ENCODE measurements at regions not wholly inside any gene's neighbourhood (a gene's known extent, or its start where the extent isn't known, plus 50 kb on each side); places are given as distances from the start of the nearest gene placed in this dataset.

GRCh38 chr2:64713686-64714085, 60.0 kb upstream of the SERTAD2 start:
- Histone ChIP-seq H3K4me3 (ENCODE audit: low read depth, low read length) (no peak overlapping the region), H3K36me3 (ENCODE audit: control insufficient read depth in 2 of 2, insufficient read depth in 1 of 2, low read length in 2 of 2) (no peaks in the 10 kb centered on the region), H3K27ac (ENCODE audit: extremely low read depth, low read depth, low read length) (no peak overlapping the region), H3K9me3 (ENCODE audit: control insufficient read depth, insufficient read depth, low read depth, low read length) (no peaks in the 10 kb centered on the region), H3K4me1 (ENCODE audit: control insufficient read depth, insufficient read depth, low read length) (no peaks in the 10 kb centered on the region)
- no peak for TF ChIP-seq ZNF837 (tag by site-specific recombination; IDR thresholded peaks at IDR 0.05)
- TF ChIP-seq BCL11B (tag by site-specific recombination; IDR thresholded peaks at IDR 0.05; ENCODE audit: low read depth): no peak
- TF ChIP-seq ZNF394 (tag by site-specific recombination; IDR thresholded peaks at IDR 0.05; ENCODE audit: borderline replicate concordance): no peak
- POLR2A ChIA-PET: no interaction called here
- CTCF ChIA-PET: interaction anchor here (2.3 kb wide), 1 partner anchor 10 kb away, joined by 5 read pairs; no protein-coding TSS in a partner anchor

DNA sequence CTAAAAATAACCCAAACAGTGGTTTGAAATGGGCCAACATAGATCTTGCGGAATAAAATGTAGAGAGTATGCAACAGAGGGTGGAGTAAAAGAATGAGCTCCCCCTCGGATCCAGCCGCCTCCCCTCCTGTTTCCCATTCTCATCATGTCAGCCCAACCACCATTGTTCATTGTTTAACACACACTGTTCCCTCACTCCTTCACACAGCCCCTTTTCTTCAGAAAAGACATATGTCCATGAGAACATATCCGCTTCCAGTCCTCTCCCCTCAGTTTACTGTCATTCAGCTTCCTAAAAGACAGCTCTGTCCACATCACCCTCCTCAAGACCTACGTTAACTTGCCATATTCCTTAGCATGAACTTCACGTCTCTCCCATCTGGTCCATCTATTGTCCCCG, 62.9 kb upstream of the SERTAD2 start:
- CTCF ChIA-PET: interaction anchor here (0.7 to 1.1 kb wide), 2 partner anchors 33 to 1219 kb away, joined by 3 read pairs; no protein-coding TSS in a partner anchor
- H3K4me1 ChIP-seq (ENCODE audit: control insufficient read depth, insufficient read depth, low read length): no peaks in the 10 kb centered on the region
- H3K4me3 ChIP-seq (ENCODE audit: low read depth, low read length): no peak overlapping the region
- POLR2A ChIA-PET: interaction anchor here (0.6 kb wide), 1 partner anchor 168 kb away, joined by 4 read pairs; no protein-coding TSS in a partner anchor
- TF ChIP-seq ZNF707 (tag by site-specific recombination; IDR thresholded peaks at IDR 0.05) (no peak), ZNF26 (tag by site-specific recombination; IDR thresholded peaks at IDR 0.05) (no peak), ZNF157 (tag by site-specific recombination; IDR thresholded peaks at IDR 0.05) (no peak), SETDB1 (IDR thresholded peaks at IDR 0.05; ENCODE audit: insufficient read length, low read length) (no peak), ZNF549 (tag by site-specific recombination; IDR thresholded peaks at IDR 0.05) (no peak), MZF1 (tag by site-specific recombination; IDR thresholded peaks at IDR 0.05; ENCODE audit: borderline replicate concordance) (no peak)
- TF ChIP-seq, protein P1, sequence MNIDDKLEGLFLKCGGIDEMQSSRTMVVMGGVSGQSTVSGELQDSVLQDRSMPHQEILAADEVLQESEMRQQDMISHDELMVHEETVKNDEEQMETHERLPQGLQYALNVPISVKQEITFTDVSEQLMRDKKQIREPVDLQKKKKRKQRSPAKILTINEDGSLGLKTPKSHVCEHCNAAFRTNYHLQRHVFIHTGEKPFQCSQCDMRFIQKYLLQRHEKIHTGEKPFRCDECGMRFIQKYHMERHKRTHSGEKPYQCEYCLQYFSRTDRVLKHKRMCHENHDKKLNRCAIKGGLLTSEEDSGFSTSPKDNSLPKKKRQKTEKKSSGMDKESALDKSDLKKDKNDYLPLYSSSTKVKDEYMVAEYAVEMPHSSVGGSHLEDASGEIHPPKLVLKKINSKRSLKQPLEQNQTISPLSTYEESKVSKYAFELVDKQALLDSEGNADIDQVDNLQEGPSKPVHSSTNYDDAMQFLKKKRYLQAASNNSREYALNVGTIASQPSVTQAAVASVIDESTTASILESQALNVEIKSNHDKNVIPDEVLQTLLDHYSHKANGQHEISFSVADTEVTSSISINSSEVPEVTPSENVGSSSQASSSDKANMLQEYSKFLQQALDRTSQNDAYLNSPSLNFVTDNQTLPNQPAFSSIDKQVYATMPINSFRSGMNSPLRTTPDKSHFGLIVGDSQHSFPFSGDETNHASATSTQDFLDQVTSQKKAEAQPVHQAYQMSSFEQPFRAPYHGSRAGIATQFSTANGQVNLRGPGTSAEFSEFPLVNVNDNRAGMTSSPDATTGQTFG (tag by site-specific recombination; IDR thresholded peaks at IDR 0.05; ENCODE audit: borderline replicate concordance): no peak
- no peaks in the 10 kb centered on the region for H3K9me3 ChIP-seq (ENCODE audit: control insufficient read depth, insufficient read depth, low read depth, low read length)
- H3K36me3 ChIP-seq (ENCODE audit: control insufficient read depth in 2 of 2, insufficient read depth in 1 of 2, low read length in 2 of 2): no peaks in the 10 kb centered on the region
- H3K27ac ChIP-seq (ENCODE audit: extremely low read depth, low read depth, low read length): no peak overlapping the region

GRCh38 chr2:64718250-64718885, 64.7 kb upstream of the SERTAD2 start:
- CTCF ChIA-PET: interaction anchor here (1.1 kb wide), 1 partner anchor 31 kb away, joined by 3 read pairs; no protein-coding TSS in a partner anchor
- no peak overlapping the region for H3K4me3 ChIP-seq (ENCODE audit: low read depth, low read length)
- TF ChIP-seq ZNF16 (tag by site-specific recombination; IDR thresholded peaks at IDR 0.05; ENCODE audit: low read depth): no peak
- TF ChIP-seq ZNF2 (tag by site-specific recombination; IDR thresholded peaks at IDR 0.05): no peak
- no peak for TF ChIP-seq ZNF549 (tag by site-specific recombination; IDR thresholded peaks at IDR 0.05)
- TF ChIP-seq ZNF521 (tag by site-specific recombination; IDR thresholded peaks at IDR 0.05): no peak
- no peak for TF ChIP-seq ZNF585B (tag by site-specific recombination; IDR thresholded peaks at IDR 0.05)
- TF ChIP-seq ZNF302 (tag by site-specific recombination; IDR thresholded peaks at IDR 0.05; ENCODE audit: low read depth): no peak
- TF ChIP-seq ZNF785 (tag by site-specific recombination; IDR thresholded peaks at IDR 0.05): no peak
- no peak for TF ChIP-seq MEIS1 (CRISPR knock-in tag; IDR thresholded peaks at IDR 0.05; ENCODE audit: borderline replicate concordance)
- TF ChIP-seq, protein P2, sequence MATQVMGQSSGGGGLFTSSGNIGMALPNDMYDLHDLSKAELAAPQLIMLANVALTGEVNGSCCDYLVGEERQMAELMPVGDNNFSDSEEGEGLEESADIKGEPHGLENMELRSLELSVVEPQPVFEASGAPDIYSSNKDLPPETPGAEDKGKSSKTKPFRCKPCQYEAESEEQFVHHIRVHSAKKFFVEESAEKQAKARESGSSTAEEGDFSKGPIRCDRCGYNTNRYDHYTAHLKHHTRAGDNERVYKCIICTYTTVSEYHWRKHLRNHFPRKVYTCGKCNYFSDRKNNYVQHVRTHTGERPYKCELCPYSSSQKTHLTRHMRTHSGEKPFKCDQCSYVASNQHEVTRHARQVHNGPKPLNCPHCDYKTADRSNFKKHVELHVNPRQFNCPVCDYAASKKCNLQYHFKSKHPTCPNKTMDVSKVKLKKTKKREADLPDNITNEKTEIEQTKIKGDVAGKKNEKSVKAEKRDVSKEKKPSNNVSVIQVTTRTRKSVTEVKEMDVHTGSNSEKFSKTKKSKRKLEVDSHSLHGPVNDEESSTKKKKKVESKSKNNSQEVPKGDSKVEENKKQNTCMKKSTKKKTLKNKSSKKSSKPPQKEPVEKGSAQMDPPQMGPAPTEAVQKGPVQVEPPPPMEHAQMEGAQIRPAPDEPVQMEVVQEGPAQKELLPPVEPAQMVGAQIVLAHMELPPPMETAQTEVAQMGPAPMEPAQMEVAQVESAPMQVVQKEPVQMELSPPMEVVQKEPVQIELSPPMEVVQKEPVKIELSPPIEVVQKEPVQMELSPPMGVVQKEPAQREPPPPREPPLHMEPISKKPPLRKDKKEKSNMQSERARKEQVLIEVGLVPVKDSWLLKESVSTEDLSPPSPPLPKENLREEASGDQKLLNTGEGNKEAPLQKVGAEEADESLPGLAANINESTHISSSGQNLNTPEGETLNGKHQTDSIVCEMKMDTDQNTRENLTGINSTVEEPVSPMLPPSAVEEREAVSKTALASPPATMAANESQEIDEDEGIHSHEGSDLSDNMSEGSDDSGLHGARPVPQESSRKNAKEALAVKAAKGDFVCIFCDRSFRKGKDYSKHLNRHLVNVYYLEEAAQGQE (tag by site-specific recombination; IDR thresholded peaks at IDR 0.05): no peak
- no peak for TF ChIP-seq REPIN1 (tag by site-specific recombination; IDR thresholded peaks at IDR 0.05; ENCODE audit: low read depth)
- TF ChIP-seq ZNF10 (tag by site-specific recombination; IDR thresholded peaks at IDR 0.05): no peak
- no peak for TF ChIP-seq ZBTB21 (tag by site-specific recombination; IDR thresholded peaks at IDR 0.05)
- TF ChIP-seq TRIM28 (IDR thresholded peaks at IDR 0.05; ENCODE audit: borderline replicate concordance, low read length): no peak
- TF ChIP-seq ZNF76 (tag by site-specific recombination; IDR thresholded peaks at IDR 0.05; ENCODE audit: borderline replicate concordance, low read depth): no peak
- TF ChIP-seq ZNF544 (tag by site-specific recombination; IDR thresholded peaks at IDR 0.05): no peak
- no peak for TF ChIP-seq SETDB1 (IDR thresholded peaks at IDR 0.05; ENCODE audit: insufficient read length, low read length)
- no peak for TF ChIP-seq HOXD13 (CRISPR knock-in tag; IDR thresholded peaks at IDR 0.05; ENCODE audit: borderline replicate concordance)
- no peaks in the 10 kb centered on the region for H3K36me3 ChIP-seq (ENCODE audit: control insufficient read depth in 2 of 2, insufficient read depth in 1 of 2, low read length in 2 of 2)
- H3K4me1 ChIP-seq (ENCODE audit: control insufficient read depth, insufficient read depth, low read length): no peaks in the 10 kb centered on the region; the same call in 1 of the 2 replicates
- no peak overlapping the region for H3K27ac ChIP-seq (ENCODE audit: extremely low read depth, low read depth, low read length)
- POLR2A ChIA-PET: no interaction called here
- no peaks in the 10 kb centered on the region for H3K9me3 ChIP-seq (ENCODE audit: control insufficient read depth, insufficient read depth, low read depth, low read length)

Measured in HEK293 (cell line).